ENCODE measurements at regions not wholly inside any gene's neighbourhood (a gene's known extent, or its start where the extent isn't known, plus 50 kb on each side); places are given as distances from the start of the nearest gene placed in this dataset.

- no peak for DNase-seq
Observed at GRCh38 chr2:168340931-168341330, 93.5 kb upstream of the STK39 start.

- DNase-seq = no peak
Observed at GRCh38 chr2:168343586-168343985, 96.2 kb upstream of the STK39 start.

GRCh38 chr2:168344706-168345105 lies 97.3 kb upstream of the STK39 start:
- DNase-seq = no peak

- DNase-seq = no peak
Observed at GRCh38 chr2:168345601-168346000, 98.2 kb upstream of the STK39 start.

GRCh38 chr2:168346725-168347477 lies 99.5 kb upstream of the STK39 start:
- DNase-seq = peak; percentile 51

GRCh38 chr2:168348076-168348475 lies 100.7 kb upstream of the STK39 start:
- no peak for DNase-seq

GRCh38 chr2:168350380-168350779 lies 103.0 kb upstream of the STK39 start:
- no peak for DNase-seq

- no peak for DNase-seq
Observed at GRCh38 chr2:168353251-168353650, 102.8 kb upstream of the CERS6 start.

GRCh38 chr2:168354499-168354898 lies 101.6 kb upstream of the CERS6 start:
- no peak for DNase-seq

- DNase-seq = peak; percentile 51
Observed at GRCh38 chr2:168355121-168355520, 101.0 kb upstream of the CERS6 start.

GRCh38 chr2:168355779-168356476 lies 100.1 kb upstream of the CERS6 start:
- DNase-seq = no peak

- no peak for DNase-seq
Observed at GRCh38 chr2:168356477-168356835, 99.6 kb upstream of the CERS6 start.

GRCh38 chr2:168357797-168358472 lies 98.1 kb upstream of the CERS6 start:
- DNase-seq = no peak

- no peak for DNase-seq
Observed at GRCh38 chr2:168359082-168359481, 97.0 kb upstream of the CERS6 start.

- DNase-seq = no peak
Observed at GRCh38 chr2:168363347-168364092, 92.6 kb upstream of the CERS6 start.

- no peak for DNase-seq
Observed at GRCh38 chr2:168365094-168365621, 90.9 kb upstream of the CERS6 start.

- DNase-seq = no peak
Observed at GRCh38 chr2:168369031-168369430, 87.0 kb upstream of the CERS6 start.

GRCh38 chr2:168371273-168372019 lies 84.6 kb upstream of the CERS6 start:
- DNase-seq = no peak

- DNase-seq = no peak
Observed at GRCh38 chr2:168373468-168373867, 82.6 kb upstream of the CERS6 start.

GRCh38 chr2:168375195-168375798 lies 80.8 kb upstream of the CERS6 start:
- DNase-seq = no peak

GRCh38 chr2:168378960-168379669 lies 77.0 kb upstream of the CERS6 start:
- no peak for DNase-seq
